ENCODE measurements at regions not wholly inside any gene's neighbourhood (a gene's known extent, or its start where the extent isn't known, plus 50 kb on each side); places are given as distances from the start of the nearest gene placed in this dataset.

DNA sequence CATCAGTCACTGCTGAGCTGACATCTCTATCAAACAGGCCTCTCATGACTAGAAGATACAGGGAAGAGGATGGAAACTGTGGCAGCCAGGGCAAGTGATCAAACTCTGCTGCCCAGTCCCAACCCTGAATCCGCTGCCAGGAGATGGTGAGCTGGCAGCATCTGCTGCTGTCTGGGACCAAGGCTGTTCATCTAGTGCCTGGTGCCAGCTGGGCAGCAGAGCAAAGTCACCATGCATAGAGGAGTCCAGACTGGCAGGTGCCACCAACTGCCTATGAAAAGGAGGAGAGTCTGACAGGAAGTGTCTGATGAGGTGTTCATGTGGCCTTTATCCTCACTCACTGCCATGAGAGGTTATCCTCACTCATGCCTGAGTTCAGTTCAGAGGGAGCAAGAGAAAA is 518.9 kb downstream of the MID1IP1 start:
- TF ChIP-seq POLR2AphosphoS5 (IDR thresholded peaks at IDR 0.05) (no peak), POLR2A (IDR thresholded peaks at IDR 0.05) (no peak)
- TF ChIP-seq, protein P1, sequence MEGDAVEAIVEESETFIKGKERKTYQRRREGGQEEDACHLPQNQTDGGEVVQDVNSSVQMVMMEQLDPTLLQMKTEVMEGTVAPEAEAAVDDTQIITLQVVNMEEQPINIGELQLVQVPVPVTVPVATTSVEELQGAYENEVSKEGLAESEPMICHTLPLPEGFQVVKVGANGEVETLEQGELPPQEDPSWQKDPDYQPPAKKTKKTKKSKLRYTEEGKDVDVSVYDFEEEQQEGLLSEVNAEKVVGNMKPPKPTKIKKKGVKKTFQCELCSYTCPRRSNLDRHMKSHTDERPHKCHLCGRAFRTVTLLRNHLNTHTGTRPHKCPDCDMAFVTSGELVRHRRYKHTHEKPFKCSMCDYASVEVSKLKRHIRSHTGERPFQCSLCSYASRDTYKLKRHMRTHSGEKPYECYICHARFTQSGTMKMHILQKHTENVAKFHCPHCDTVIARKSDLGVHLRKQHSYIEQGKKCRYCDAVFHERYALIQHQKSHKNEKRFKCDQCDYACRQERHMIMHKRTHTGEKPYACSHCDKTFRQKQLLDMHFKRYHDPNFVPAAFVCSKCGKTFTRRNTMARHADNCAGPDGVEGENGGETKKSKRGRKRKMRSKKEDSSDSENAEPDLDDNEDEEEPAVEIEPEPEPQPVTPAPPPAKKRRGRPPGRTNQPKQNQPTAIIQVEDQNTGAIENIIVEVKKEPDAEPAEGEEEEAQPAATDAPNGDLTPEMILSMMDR (IDR thresholded peaks at IDR 0.05), result no peak
